ENCODE measurements at regions not wholly inside any gene's neighbourhood (a gene's known extent, or its start where the extent isn't known, plus 50 kb on each side); places are given as distances from the start of the nearest gene placed in this dataset.

GRCh38 chr17:52242268-52242667, 83.8 kb upstream of the CA10 start:
- TF ChIP-seq, protein P1, sequence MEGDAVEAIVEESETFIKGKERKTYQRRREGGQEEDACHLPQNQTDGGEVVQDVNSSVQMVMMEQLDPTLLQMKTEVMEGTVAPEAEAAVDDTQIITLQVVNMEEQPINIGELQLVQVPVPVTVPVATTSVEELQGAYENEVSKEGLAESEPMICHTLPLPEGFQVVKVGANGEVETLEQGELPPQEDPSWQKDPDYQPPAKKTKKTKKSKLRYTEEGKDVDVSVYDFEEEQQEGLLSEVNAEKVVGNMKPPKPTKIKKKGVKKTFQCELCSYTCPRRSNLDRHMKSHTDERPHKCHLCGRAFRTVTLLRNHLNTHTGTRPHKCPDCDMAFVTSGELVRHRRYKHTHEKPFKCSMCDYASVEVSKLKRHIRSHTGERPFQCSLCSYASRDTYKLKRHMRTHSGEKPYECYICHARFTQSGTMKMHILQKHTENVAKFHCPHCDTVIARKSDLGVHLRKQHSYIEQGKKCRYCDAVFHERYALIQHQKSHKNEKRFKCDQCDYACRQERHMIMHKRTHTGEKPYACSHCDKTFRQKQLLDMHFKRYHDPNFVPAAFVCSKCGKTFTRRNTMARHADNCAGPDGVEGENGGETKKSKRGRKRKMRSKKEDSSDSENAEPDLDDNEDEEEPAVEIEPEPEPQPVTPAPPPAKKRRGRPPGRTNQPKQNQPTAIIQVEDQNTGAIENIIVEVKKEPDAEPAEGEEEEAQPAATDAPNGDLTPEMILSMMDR (IDR thresholded peaks at IDR 0.05): no peak
- TF ChIP-seq POLR2A (IDR thresholded peaks at IDR 0.05): no peak
- WGBS, 2 donors: 49 to 51% methylated on average over 2 of the region's 2 CpGs
- no peak for DNase-seq
- Histone ChIP-seq H3K36me3 (no peaks in the 10 kb centered on the region), H3K4me1 (no peaks in the 10 kb centered on the region), H3K4me3 (no peak overlapping the region), H3K27ac (no peak overlapping the region), H3K9me3 (no peaks in the 10 kb centered on the region), H3K27me3 (no peaks in the 10 kb centered on the region)
- intact Hi-C loops (cut with DNase I): no loop called here

DNA sequence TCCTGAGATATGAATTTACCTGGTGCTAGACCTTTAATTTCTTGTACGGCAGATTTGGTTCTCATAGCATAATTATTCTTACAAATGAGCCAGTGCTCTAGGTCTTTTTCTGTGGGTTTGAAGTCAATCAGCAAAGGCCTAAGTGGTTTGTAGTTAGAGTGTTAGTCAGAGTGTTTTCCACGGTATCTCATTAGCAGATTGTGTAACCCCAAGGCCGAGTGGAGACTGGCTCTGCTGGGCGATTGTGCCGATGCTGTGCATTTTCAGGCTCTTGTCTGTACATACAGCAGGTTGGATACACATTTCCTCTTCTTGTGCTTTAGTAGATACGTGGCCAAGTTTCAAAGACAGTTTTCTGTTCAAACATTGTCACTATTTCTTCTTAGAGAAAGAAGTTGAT, 78.6 kb upstream of the CA10 start:
- no peaks in the 10 kb centered on the region for H3K9me3 ChIP-seq
- H3K4me1 ChIP-seq: no peaks in the 10 kb centered on the region
- 55 to 59% methylated on average over 6 of the region's 6 CpGs for WGBS, 2 donors
- H3K36me3 ChIP-seq: no peaks in the 10 kb centered on the region
- DNase-seq: no peak
- no peak overlapping the region for H3K27ac ChIP-seq
- no peak for TF ChIP-seq POLR2A (IDR thresholded peaks at IDR 0.05)
- TF ChIP-seq, protein P1 (IDR thresholded peaks at IDR 0.05): no peak
- H3K4me3 ChIP-seq: no peak overlapping the region
- H3K27me3 ChIP-seq: no peaks in the 10 kb centered on the region
- intact Hi-C loops (cut with DNase I): no loop called here

DNA sequence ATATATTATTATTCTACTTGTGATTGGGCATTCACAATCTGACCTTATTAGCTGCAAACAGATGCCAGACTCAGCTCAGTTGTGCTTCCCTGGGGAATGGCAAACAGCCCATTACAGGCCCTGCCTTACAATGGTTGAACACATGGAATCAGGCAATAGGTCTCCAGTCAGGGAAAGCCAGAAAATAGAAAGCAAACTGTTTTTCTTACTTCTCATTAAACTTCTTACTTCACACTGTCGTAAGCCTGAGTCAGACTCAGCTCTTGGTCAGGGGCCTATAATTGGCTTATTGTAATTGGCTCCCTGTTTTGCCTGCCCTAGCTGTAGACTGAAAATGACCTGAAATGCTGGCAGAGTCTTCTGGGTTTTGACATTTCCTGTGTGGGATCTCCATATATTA, 77.0 kb upstream of the CA10 start:
- no peaks in the 10 kb centered on the region for H3K36me3 ChIP-seq
- DNase-seq: no peak
- TF ChIP-seq, protein P1 (IDR thresholded peaks at IDR 0.05): no peak
- TF ChIP-seq POLR2A (IDR thresholded peaks at IDR 0.05): no peak
- no peaks in the 10 kb centered on the region for H3K4me1 ChIP-seq
- no peaks in the 10 kb centered on the region for H3K9me3 ChIP-seq
- intact Hi-C loops (cut with DNase I): no loop called here
- no peaks in the 10 kb centered on the region for H3K27me3 ChIP-seq
- no peak overlapping the region for H3K4me3 ChIP-seq
- no peak overlapping the region for H3K27ac ChIP-seq
- WGBS, 2 donors: 57 to 73% methylated on average over 1 of the region's 1 CpG

DNA sequence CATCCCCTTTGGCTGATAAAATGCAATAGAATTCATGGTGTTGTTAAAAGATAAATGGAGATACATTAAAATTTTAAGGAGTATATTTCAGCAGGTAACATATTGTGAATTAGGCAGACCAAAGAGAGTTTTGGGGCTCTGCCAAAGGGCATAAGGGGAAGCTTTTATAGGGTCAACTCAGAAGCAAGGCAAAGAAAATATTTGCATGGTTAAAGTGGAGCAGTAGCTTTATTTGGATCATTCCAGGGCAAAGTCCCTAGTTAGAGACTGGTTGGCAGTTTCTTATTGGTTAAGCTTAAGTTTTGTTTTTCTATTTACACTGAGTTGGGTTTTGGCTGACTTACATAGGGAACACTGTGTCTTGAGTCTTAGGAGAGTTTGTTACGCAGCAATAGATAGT, 75.1 kb upstream of the CA10 start:
- H3K27ac ChIP-seq: no peak overlapping the region
- no peak overlapping the region for H3K4me3 ChIP-seq
- DNase-seq: no peak
- H3K36me3 ChIP-seq: no peaks in the 10 kb centered on the region
- no peaks in the 10 kb centered on the region for H3K4me1 ChIP-seq
- H3K27me3 ChIP-seq: no peaks in the 10 kb centered on the region
- no peaks in the 10 kb centered on the region for H3K9me3 ChIP-seq
- TF ChIP-seq POLR2A (IDR thresholded peaks at IDR 0.05): no peak
- TF ChIP-seq, protein P1 (IDR thresholded peaks at IDR 0.05): no peak
- intact Hi-C loops (cut with DNase I): no loop called here
- WGBS, 2 donors: 85 to 91% methylated on average over 1 of the region's 1 CpG

DNA sequence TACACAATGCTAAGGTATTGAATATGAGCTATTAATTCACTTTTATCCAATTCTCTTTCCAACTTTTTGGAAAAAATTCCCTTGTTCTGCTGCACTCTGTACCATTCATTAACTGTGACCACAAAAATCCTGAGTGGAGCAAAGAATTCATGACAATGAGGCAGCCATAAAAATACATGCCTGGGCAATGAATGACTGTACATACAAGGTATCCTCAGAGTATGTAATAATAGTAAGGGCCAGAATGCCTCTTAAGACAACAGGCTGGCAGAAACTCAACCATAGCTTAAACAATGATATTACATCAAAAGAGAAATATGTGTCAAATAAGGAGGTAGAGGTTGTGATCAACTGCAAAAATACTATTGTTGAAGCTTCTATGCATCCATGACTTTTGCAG, 74.7 kb upstream of the CA10 start:
- Histone ChIP-seq H3K4me1 (no peaks in the 10 kb centered on the region), H3K9me3 (no peaks in the 10 kb centered on the region), H3K27ac (no peak overlapping the region), H3K36me3 (no peaks in the 10 kb centered on the region), H3K27me3 (no peaks in the 10 kb centered on the region), H3K4me3 (no peak overlapping the region)
- TF ChIP-seq POLR2A (IDR thresholded peaks at IDR 0.05): no peak
- TF ChIP-seq, protein P1 (IDR thresholded peaks at IDR 0.05): no peak
- intact Hi-C loops (cut with DNase I): no loop called here
- no peak for DNase-seq

Measured in esophagus squamous epithelium (tissue), 5 donors.